Hypothalamus (tissue), 51 donors: ENCODE measurements at regions not wholly inside any gene's neighbourhood (a gene's known extent, or its start where the extent isn't known, plus 50 kb on each side); places are given as distances from the start of the nearest gene placed in this dataset.

Experiments
- DNase-seq, 51 donors: peaks; one replicate each; lab custom pipeline; 2025; lab: John Stamatoyannopoulos, UW

DNA sequence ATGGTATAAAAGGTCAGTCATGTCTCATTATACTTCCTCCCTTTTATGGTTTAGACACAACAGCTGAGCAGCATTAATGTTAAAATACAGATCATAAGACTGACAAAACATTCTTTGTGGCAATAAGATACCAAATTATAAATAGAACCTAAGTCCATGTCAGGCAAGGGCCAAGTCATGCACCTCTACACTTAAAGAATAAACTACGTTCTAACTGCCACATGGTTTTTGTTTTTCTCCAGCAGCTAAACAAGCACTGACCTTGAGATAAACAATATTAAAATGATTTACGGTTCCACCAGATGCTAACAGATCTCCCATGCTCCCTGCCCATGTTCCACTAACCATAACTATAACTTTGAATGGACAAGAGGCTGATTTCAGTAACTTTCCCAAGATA, 368.6 kb upstream of the TFPI start:
- no peak for DNase-seq

DNA sequence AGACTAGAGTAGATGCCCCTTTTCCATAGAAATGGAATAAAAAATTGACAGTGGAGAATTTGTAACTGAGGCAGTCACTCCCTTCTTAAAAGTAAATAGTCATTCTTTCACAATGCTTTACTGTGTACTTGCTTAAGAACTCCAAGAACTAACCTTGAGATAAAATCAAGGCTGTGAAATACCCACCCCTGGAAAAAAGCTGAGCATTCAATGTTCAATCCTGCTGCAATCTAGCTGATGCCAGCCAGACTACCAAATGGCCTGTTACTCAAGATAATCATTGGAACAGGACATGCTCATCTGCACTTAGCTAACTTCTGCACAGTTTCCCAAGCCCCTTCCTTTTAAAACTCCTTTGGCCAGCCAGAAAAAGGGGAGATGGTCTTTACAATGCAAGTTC, 367.4 kb upstream of the GULP1 start:
- no peak for DNase-seq

DNA sequence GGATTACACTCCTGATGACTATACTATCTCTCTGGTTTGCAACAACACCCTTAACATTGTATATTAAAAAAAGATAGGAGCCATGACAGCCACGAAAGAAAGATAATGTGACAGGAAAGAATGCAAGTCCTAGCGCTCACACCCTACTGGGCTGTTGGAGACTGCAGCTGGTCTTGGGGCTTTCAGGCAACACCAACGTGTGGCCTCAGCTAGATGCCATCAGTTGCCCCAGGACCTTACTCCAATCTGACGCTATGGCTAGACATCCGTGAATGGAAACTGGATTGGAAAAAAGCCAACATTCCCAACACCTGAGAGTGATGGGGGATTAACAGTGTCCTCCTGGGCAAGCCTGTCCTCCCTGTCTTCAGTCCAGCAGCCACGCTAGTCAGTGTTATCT, 357.4 kb upstream of the GULP1 start:
- no peak for DNase-seq

DNA sequence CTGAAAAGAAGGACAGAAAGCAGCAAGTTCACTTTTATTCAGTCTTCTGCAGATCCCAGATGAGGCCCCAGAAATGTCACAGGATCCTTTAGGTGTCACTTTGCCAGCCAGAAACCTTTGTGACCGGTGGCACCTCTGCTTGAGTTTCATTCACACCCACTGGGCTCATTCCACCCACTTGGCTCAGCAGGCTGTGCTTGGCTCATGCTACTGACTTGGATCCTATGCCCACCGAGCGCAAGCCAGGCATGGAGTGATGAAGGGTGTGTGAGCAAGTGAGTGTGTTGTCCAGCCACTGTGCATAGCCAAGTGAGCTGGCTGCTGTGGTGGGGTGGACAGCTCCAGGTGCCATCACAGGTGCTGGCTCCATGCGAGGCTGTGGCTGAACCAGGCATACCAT, 357.0 kb upstream of the GULP1 start:
- DNase-seq, result no peak

DNA sequence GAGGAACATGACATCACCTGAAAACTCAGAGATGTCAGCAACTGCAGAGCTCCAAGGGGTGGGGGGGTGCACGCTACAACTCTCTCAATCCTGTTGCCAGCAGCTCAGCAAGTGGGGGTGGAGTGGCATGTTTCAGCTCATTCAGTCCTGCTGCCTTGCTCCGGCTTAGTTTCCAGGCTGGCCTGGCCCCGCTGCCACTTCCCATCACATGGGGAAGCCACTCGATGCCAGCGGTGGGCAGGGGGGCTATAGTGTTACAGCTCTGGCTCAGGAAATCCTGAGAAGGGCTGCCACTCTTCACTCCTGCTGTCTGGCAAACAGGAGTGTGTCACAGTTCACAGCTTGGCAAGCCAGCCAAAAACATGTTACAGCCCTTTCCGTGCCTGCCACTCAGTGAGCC, 356.5 kb upstream of the GULP1 start:
- DNase-seq, result no peak

DNA sequence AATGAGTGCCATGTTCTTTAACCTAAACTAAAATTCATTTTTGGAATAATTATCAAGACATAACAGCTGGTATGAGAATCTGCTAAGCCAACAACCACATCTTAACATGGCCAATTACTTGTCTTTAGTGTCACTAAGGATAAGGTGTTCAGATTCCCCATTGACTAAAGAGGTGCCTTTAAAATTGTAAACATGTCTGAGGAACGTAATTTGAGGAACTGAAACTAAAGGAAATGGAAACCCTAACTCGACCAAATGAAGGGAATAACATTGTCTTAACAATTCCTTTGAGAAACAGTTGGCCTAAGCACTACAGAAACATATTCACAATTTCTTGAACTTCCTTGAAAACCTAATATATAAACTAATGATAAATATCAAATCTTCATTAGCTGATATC, 355.4 kb upstream of the GULP1 start:
- no peak for DNase-seq

DNA sequence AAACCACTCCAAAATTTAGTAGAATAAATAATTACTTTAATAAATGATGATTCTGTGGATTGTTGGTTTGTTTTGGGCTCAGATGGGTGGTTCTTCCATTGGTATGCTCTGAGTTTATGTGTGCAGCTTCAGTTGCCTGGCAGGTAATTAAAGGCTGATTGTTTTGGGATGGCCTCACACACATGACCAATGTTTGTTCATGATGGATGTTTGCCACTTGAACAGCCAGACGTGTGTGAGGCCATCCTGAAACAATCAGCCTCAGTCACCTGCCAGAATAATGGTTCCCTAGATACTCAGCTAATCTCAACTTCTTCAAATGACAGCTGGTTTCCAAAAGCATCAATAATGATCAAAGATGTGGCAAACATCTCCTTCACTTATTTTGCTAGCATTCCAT, 352.5 kb upstream of the GULP1 start:
- DNase-seq, result no peak

DNA sequence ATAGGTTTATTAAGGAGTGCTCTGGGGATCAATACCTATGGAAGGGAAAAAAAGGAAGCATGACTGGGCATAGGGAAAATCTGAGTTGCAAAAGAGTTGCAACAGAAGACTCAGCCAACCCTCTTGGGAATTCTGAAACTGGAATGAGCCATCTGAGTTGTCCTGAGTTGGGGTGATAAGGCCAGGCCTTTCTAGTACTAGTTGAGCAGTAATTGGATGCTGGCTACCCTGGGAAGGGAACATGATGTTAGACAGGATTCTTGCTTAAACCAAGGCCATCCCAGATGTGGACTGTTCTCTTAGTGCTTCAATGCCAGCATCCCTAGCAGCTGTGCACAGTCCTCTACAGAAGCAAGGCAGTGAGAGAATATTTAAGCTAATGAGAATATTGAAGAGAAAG, 348.8 kb upstream of the GULP1 start:
- DNase-seq, result no peak

DNA sequence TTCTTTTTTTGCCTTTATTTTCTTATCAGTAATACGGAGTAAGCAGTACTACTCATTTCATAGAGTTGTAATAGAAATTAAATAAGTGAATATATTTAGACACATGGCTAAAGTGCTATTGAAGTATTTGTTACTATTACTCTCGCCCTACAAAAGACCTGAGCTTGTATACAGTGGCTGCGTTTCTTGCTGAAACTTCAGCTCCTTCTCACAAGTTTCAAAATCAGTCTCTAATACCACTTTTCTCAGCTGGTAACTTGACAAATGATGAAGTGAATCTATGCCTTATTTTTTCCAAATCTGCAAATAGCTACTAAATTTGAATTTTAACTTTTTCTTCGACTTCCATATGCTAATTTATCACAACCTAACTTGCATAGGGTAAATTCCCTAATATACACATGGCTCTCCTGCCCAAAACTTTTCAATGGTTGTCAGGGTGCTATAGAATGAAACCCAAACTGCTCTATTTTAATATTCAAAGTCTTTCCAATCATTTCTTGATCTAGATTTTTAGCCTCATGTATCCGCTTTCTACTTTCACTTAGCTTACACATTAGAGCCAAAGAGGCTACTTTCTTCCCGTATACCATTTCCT, 347.8 kb upstream of the GULP1 start:
- DNase-seq, result no peak

DNA sequence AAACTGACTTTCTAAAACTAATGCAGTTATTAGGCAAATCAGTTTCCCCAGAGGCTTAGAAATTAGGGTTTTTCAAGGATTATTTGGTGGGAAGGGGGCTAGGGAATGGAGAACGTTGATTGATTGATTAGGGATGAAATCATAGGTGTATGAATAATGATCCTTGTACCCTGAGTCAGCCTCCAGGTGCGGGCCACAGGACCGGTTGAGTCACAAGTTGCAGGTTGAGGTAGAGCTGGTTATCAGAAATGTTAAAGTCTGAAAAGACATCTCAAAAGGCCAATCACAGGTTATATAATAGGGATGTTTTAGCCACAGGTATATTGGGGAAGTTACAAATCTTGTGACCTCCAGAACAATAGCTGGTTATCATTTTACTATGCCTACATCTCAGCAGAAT, 341.8 kb upstream of the GULP1 start:
- DNase-seq, result no peak

DNA sequence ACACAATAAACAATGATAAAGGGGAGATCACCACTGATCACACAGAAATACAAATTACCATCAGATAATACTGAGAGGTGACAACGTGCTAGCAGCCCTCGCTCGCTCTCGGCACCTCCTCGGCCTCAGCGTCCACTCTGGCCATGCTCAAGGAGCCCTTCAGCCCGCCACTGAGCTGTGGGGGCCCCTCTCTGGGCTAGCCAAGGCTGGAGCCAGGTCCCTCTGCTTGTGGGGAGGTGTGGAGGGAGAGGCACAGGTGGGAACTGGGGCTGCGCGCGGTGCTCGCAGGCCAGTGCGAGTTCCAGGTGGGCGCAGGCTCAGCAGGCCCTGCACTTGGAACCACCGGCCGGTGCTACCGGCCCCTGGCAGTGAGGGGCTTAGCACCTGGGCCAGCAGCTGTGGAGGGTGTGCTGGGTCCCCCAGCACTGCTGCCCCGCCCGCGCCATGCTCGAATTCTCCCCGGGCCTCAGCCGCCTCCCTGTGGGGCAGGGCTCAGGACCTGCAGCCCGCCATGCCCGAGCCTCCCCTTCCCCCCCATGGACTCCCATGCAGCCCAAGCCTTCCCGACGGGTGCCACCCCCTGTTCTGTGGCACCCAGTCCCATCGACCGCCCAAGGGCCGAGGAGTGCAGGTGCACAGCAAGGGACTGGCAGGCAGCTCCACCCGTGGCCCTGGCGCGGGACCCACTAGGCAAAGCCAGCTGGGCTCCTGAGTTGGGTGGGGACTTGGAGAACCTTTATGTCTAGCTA, 340.0 kb upstream of the GULP1 start:
- DNase-seq, result no peak

DNA sequence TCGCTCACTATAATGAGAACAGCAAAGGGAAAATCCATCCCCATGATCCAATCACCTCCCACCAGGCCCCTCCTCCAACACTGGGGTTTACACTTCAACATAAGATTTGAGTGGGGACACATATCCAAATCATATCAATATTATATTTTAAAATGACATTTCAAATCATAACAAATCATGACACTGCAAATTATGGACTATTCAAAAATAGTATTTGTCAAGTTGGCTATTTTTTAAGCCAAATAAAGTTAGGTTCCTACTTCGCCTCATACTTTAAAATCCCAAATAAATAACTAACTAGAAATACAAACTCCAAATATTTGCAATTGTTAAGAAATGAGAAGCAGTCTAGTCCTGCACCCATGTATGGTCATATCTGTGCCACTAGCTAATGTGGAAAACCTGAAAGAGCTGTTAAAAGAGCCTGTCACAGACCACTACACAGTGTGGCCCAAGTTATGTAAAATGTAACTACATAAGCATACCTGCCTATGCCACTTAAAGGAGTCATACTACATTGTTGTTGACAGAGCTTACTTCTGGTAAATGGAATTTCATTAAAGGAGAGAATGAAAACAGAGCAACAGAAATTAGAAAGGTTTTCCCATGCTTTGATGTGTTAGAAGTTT, 334.7 kb upstream of the GULP1 start:
- DNase-seq, result no peak

DNA sequence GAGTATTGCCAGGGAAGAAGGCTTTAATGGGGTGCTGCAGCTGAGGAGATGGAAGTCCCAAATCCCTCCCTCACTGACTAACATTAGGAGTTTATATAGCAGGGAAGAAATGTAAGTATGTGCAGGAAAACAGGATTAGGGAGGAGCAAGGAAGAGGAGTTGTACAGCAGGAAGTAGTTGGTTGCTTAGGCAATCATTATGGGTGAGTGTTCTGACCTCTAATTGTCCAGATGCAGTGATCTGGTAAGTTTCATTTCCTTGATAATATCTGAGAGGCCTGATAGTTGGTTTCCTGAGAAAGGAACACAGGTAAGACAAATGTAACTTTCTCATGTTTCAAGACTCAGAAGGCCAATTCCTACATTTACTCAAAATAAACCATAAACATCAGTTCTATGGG, 331.9 kb upstream of the GULP1 start:
- no peak for DNase-seq

DNA sequence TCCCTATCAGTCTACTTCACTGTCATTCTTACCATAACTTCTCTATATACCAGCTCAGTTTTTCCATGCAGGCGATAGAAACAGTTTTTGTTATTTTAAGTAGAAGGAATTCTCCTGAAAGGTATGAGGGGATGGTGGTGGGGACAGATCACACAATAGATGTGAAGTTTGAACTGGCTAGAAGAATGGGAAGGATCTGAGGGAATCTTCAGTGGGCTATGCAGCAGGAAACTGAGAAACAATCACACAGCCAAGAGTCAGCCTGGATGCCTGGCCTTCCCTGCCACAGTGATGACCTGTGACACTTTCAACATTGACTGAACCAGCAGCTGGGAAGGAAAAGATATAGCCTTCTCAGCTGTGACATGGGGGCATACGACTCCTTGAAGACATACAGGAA, 329.1 kb upstream of the GULP1 start:
- DNase-seq, result no peak

DNA sequence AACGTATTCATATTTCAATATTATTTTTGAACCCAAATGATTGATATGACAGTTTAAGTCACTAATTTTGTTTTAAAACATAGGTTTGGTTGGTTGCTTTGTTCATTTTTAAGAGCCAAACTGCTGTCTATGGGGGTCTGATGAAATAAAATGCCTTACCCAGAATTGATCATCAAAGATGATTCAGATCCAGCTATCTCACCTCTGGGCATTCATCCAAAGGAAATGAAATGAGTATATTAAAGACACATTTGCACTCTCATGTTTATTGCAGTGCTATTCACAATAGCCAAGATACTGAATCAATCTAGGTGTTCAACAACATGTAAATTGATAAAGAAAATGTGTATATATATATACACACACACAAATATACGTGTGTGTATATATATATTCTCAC, 326.9 kb upstream of the GULP1 start:
- DNase-seq, result no peak

DNA sequence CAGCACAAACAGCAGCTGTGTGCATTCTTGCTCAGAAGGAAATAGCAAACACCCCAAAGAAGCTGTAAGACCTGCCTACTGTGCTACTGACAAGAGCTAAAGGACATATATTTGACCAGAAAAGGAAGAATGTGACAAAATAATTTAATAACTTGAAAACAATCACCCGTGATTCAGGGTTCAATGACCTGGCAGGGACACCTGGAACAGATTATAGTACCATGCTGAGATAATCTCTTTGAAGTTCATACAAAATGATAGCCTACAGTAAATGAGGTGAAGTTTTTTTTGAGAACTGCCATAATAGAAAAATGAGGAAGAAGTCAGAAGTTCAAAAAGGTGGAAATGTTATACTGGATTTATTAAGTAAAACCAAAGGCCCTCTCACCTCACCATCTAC, 324.8 kb upstream of the GULP1 start:
- DNase-seq, result no peak

DNA sequence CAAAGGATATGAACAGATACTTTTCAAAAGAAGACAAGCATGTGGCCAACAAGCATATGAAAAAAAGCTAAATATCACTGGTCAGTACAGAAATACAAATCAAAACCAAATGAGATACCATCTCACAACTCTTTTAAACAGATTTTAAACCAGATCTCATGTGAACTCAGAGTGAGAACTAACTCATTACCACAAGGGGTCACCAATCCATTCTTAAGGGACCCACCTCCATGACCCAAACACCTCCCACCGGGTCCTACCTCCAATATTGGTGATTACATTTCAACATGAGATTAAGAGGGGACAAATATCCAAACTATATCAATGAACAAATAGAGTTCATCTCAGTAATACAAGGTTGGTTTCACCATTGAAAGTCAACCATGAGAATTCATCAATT, 319.8 kb upstream of the GULP1 start:
- DNase-seq, result no peak

DNA sequence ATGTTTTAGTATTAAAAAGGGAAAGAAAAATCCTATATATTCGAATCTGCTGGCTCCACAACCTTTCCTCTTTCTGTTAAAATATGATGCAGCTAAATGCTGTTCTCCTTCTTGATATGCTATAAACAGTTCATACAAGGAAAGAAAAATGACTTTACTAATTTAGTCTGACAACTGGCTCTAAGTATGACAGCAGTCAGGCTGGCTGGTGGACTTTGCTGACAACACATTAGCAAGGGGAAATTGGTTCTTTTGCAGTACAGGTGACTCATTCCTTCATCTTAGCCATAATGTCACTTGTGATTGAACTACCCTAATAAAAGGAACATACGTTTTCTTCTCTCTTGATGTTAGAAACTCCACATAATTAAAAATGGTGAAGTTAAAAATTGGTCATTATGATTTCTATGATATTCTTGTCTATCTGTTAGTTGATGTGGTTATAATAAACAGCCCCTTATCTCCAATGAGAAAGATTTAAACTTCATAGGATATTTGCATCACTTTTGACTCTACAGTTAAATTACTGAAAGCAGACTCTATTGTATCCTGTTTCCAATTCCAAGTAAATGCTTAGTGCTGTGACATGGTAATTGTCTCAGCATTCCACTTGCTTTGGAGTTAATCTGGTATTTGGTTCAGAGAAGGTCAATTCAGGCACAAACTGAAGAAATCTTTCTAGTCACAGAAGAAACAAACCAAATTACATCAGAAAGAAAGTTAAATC, 315.3 kb upstream of the GULP1 start:
- DNase-seq, result no peak

DNA sequence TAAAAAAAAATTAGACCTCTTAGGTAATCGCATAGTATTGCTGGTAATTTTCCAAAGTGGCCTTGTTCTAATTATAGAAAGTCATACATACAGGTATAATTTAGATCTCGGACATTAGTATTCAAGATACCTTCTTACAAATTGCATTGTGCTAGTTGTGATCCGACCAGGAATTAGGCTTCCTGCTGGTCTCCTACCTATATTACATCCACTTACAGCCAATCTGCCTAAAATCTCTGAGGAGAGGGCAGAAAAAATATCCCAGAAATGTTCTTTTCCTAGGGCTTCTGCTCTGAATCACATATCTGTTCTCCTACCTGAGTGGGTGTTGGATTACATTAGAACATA, 314.7 kb upstream of the GULP1 start:
- no peak for DNase-seq

DNA sequence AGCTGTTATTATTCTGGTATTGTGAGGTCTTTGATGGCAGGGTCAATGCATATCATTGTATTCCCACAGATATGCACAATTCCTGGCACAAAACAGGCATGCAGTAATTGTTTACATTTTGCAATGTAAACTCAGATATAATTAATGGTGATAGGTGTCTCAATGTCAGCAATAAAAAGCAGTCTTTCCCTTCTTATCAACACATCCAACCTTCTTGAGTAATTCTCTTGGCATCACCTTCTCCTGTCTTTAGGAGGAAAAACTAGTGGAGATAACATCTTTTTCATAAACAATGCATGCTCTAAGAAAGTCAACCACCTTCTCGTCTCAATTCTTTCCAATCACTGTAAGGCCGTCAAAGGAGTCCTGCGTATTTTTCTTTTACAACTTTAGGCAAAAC, 313.3 kb upstream of the GULP1 start:
- DNase-seq, result no peak

DNA sequence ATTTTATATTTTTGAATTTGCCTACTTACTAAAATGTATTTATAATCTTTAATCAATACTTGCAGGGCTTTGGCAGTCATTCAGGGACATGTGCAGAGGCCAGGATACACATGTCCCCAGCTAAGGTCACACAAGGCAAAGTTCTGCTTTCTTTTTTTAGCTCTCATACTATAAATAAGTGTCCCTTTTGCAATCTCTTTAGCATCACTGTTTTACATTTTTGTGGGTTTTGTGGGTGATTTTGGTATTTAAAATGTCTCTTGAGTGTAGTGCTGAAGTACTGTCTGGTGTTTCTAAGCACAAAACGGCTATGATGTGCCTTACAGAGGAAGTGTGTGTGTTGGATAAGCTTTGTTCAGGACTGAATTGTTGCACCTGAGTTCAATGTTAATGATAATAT, 309.0 kb upstream of the GULP1 start:
- DNase-seq, result no peak

DNA sequence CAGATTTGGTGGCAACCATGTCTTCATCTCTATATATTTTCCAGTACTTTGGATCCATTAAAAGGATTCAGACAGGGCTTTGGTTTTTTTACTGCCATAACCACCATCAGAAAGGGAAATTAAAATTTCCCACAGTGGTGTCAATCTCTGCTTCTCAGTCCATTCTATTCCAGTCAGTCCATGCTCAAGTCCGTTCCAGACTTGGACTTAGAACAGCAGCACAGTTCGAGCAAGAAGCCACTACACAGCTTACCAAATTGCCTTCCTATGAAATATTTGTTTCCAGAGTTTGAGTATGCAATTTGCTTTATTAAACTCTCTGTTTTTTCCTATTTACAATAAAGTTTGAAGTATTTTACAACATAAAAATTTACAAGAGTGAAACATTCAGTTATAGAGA, 306.5 kb upstream of the GULP1 start:
- no peak for DNase-seq
